Cardiac muscle cell (in vitro differentiated cells and primary cell): ENCODE measurements at regions not wholly inside any gene's neighbourhood (a gene's known extent, or its start where the extent isn't known, plus 50 kb on each side); places are given as distances from the start of the nearest gene placed in this dataset.

Experiments used
- DNase-seq, 2 donors: peaks; one replicate each; pipeline versions ENCODE4 v3.0.0 to v3.0.0-alpha.2; 2010 to 2017; ENCODE audit warnings: low read depth in 1 of 2, low spot score in 1 of 2
- H3K27ac ChIP-seq: fragments of 200-600 bp; sonication (generic); 2 replicates; pipeline ENCODE4 v1.5.1; 2016
- H3K27me3 ChIP-seq: fragments of 200-600 bp; sonication (generic); 2 replicates; pipeline ENCODE4 v1.6.0; 2016; ENCODE audit warnings: control low read depth
- H3K36me3 ChIP-seq: fragments of 200-600 bp; sonication (generic); 2 replicates; pipeline ENCODE4 v1.5.1; 2016; ENCODE audit warnings: control low read depth
- H3K4me1 ChIP-seq: fragments of 200-600 bp; sonication (generic); 2 replicates; pipeline ENCODE4 v1.8.1; 2017; ENCODE audit warnings: low read depth, mild to moderate bottlenecking, mixed run types
- H3K4me3 ChIP-seq: fragments of 200-600 bp; sonication (generic); 2 replicates; pipeline ENCODE4 v1.5.1; 2016; ENCODE audit warnings: mild to moderate bottlenecking
- H3K9me3 ChIP-seq: fragments of 200-600 bp; sonication (generic); 2 replicates; pipeline ENCODE4 v1.5.1; 2017; ENCODE audit warnings: low read depth, mild to moderate bottlenecking, control low read depth
- CTCF ChIP-seq: IDR thresholded peaks from 2 replicates; pipeline ENCODE4 v1.5.1; 2012; ENCODE audit warnings: low read depth, mild to moderate bottlenecking, low read length

DNA sequence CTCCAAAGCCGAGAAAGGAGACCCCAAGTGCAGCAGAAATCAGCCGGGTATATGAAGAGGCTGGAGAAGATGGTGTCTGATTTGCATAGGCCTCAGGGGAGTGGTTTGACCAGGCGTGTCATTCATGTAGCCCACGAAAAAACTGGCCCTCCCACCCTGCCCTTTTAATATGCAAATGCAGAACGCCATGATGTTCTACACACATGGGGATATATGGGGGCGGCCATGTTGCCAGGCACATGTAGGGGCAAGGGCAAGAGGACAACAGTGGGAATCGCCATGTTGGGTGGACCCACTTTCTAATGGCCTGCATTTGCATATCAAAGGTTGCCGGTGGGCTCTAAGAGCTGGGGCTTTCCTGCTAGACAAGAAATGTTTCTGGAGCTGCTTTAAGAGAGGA is 86.4 kb downstream of the ISX start:
- Histone ChIP-seq H3K27me3 (no peaks in the 10 kb centered on the region), H3K4me1 (no peaks in the 10 kb centered on the region), H3K27ac (no peak overlapping the region), H3K4me3 (no peak overlapping the region), H3K36me3 (no peaks in the 10 kb centered on the region), H3K9me3 (no peaks in the 10 kb centered on the region)
- TF ChIP-seq CTCF, result no peak
- no peak for DNase-seq

DNA sequence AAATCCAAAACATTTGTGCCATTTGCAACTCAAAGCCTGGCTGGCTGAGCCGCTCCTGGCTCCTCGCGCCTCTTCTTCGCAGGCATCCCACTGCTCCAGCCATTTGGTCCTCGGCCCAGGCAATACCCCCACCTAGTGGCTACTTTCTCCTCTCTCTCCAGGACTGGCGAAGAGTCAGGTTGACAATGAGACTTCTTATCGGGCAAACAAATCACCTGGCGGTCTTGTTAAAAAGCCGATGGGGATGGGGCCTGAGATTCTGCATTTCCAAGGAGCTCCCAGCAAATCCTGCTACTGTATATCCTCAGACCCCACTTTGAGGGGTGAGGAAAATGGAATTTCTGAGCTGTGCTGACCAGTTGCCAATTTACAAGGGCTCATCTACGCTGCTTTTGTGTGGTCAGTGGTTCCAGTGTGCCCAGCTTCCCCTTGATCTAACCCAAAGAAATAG is 89.0 kb downstream of the ISX start:
- H3K27me3 ChIP-seq, result no peaks in the 10 kb centered on the region
- peak; percentile 86 for TF ChIP-seq CTCF
- H3K9me3 ChIP-seq, result no peaks in the 10 kb centered on the region
- no peaks in the 10 kb centered on the region for H3K36me3 ChIP-seq
- DNase-seq, result peak; percentile 62 to 82
- no peak overlapping the region for H3K4me3 ChIP-seq
- H3K4me1 ChIP-seq, result no peaks in the 10 kb centered on the region
- H3K27ac ChIP-seq, result no peak overlapping the region

- no peaks in the 10 kb centered on the region for H3K4me1 ChIP-seq
- H3K27ac ChIP-seq, result no peak overlapping the region
- no peaks in the 10 kb centered on the region for H3K9me3 ChIP-seq
- DNase-seq, result no peak
- no peaks in the 10 kb centered on the region for H3K27me3 ChIP-seq
- no peak for TF ChIP-seq CTCF
- H3K4me3 ChIP-seq, result no peak overlapping the region
- H3K36me3 ChIP-seq, result no peaks in the 10 kb centered on the region
Measured at GRCh38 chr22:35155403-35156025, 89.6 kb downstream of the ISX start.

- H3K9me3 ChIP-seq, result no peaks in the 10 kb centered on the region
- H3K4me3 ChIP-seq, result no peak overlapping the region
- H3K4me1 ChIP-seq, result no peaks in the 10 kb centered on the region
- no peaks in the 10 kb centered on the region for H3K27me3 ChIP-seq
- H3K36me3 ChIP-seq, result no peaks in the 10 kb centered on the region
- no peak for DNase-seq
- no peak overlapping the region for H3K27ac ChIP-seq
- TF ChIP-seq CTCF, result no peak
Measured at GRCh38 chr22:35156945-35157344, 91.0 kb downstream of the ISX start.

DNA sequence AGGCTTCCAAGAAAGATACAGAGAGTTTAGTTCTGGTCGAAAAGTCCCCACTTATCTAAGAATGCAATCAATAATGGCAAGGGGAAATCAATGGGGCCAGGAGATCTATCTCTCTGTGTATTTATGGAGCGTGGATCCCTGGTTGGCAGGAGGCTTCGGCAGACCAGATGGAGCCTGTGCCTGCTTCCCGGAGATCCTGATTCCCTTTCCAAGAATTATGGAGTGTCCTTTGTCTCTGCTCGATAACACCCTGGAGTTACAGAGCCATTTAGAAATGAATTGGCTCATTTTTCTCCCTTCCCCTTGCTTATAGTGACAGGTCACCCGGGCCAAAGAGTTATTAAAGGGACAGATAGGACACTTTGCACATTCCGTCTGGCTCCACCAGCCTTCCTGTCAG is 92.4 kb downstream of the ISX start:
- H3K27me3 ChIP-seq, result no peaks in the 10 kb centered on the region
- no peak overlapping the region for H3K4me3 ChIP-seq
- no peaks in the 10 kb centered on the region for H3K4me1 ChIP-seq
- DNase-seq, result no peak
- H3K27ac ChIP-seq, result no peak overlapping the region
- no peaks in the 10 kb centered on the region for H3K9me3 ChIP-seq
- H3K36me3 ChIP-seq, result no peaks in the 10 kb centered on the region
- TF ChIP-seq CTCF, result no peak
